ENCODE measurements at regions not wholly inside any gene's neighbourhood (a gene's known extent, or its start where the extent isn't known, plus 50 kb on each side); places are given as distances from the start of the nearest gene placed in this dataset.

GRCh38 chr4:111689731-111690130 is 455.5 kb upstream of the FAM241A start:
- TF ChIP-seq CTCF (IDR thresholded peaks at IDR 0.05) (no peak), POLR2A (IDR thresholded peaks at IDR 0.05) (no peak), EP300 (IDR thresholded peaks at IDR 0.05) (no peak)
